Mammary epithelial cell (primary cell): ENCODE measurements at regions not wholly inside any gene's neighbourhood (a gene's known extent, or its start where the extent isn't known, plus 50 kb on each side); places are given as distances from the start of the nearest gene placed in this dataset.

Source experiments
- CTCF ChIP-seq, 2 donors: IDR thresholded peaks in 1 of 2; conservative IDR thresholded peaks in 1 of 2; 2 replicates each; pipeline ENCODE4 v1.5.1; 2011 to 2012; ENCODE audit warnings: inconsistent platforms in 2 of 2, low read length in 2 of 2, mild to moderate bottlenecking in 2 of 2, control low read depth in 1 of 2, low read depth in 1 of 2; ENCODE audit not compliant: insufficient read depth in 1 of 2; ENCODE audit errors: extremely low read depth in 1 of 2
- EZH2 ChIP-seq: IDR thresholded peaks from 2 replicates; pipeline ENCODE4 v1.6.1; 2012; ENCODE audit warnings: low read length, inconsistent platforms, borderline replicate concordance

GRCh38 chr11:36817336-36817965 is 219.4 kb upstream of the RAG2 start:
- TF ChIP-seq CTCF (conservative IDR thresholded peaks at IDR 0.05 in 1 of 2, IDR thresholded peaks at IDR 0.05 in 1 of 2; ENCODE audit: extremely low read depth in 1 of 2, insufficient read depth in 1 of 2, low read depth in 1 of 2, low read length in 2 of 2) = no peak
- no peak for TF ChIP-seq EZH2
